ENCODE measurements at regions not wholly inside any gene's neighbourhood (a gene's known extent, or its start where the extent isn't known, plus 50 kb on each side); places are given as distances from the start of the nearest gene placed in this dataset.

DNA sequence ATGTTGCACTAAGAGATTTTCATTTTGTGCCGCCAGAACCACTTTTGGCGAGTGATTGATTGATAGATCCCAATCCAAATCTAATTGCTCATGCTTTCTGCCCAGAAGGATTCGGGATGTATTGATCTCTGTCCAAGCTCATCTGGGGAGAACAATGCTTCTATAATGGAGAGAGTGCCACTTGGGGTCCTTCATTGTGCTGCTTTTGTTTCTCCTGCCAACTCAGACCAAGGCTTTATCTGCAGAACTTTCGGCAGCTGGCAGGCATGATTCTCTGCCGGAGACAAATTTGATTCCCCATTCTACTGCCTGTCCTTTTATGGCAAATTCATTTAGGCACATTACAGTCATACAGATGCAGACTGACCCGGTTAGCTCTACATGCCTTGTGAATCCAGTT lies 62.9 kb upstream of the NTM start:
- no peak for DNase-seq

DNA sequence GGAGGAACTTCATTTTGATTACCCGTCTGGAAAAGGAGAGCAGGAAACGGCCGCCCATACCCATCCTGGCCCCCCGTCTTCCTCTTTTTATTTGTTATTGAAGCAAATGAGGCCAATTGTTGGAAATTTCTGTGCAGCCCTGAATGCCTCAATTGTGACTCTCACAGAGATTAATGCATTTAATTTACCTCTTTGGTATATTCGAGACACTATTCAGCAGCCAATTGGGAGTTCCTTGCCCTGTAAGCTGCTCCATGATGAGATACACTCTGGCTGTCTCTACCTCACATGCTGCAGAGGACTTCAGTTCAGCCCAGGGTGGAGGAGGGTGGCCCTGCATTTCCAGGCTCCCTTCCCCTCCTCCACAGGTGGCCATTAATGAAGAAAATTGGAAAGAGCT lies 60.6 kb upstream of the NTM start:
- no peak for DNase-seq

DNA sequence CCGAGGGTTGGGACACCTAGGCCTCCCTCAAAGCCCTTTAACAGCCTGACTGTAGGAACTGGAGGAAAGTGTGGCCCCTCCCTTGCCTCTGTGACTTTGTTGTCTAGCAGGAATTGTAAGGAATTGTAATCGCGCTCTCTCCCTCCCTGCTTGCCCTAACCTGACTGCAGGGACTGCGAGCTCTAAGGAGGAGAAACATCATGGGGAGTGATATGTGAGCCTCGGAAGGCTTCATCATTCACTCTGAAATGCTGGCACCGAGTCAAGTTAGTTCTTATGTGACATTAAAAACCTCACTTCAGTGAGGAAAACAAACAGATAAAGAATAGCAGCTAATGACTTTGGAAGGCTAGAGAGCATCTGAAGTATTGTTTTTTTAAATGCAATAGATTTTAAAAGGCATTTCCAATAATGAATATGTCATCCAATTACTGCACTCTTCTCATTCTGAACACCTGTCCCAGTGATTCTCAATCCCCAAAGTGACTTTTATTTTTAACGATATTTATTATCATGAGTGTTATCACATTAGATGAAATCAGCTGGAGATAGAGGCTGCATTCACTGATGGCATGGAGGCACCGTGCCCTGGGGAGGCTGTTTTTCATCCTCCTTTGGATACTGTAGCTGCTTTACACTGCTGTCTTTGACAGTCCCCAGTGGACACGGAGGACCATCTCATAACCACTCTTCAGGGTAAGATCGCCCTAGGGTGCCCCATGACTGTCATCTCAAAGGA lies 58.5 kb upstream of the NTM start:
- DNase-seq, result no peak
